Gastroesophageal sphincter (tissue), 3 donors: ENCODE measurements at regions not wholly inside any gene's neighbourhood (a gene's known extent, or its start where the extent isn't known, plus 50 kb on each side); places are given as distances from the start of the nearest gene placed in this dataset.

ENCODE experiments used
- EP300 ChIP-seq: sonication (generic); formaldehyde crosslinking; IDR thresholded peaks from one replicate; pipeline ENCODE4 v1.6.1; 2017; ENCODE audit warnings: antibody characterized with exemption, mild to moderate bottlenecking
- POLR2A ChIP-seq, 2 donors: fragments of 450-650 bp; IDR thresholded peaks; one replicate each; pipeline ENCODE4 v1.6.1; 2017; ENCODE audit warnings: antibody characterized with exemption in 2 of 2, mild to moderate bottlenecking in 2 of 2, moderate library complexity in 1 of 2
- TF ChIP-seq, protein P1 (sequence below), 4 experiments: fragments of 200-600 bp in 2 of 4; fragments of 450-650 bp in 2 of 4; sonication (generic) in 1 of 4; IDR thresholded peaks; one replicate each; pipeline ENCODE4 v1.5.1; 2017 to 2019; ENCODE audit warnings: antibody characterized with exemption in 4 of 4, mild to moderate bottlenecking in 2 of 4, moderate library complexity in 2 of 4

- TF ChIP-seq, protein P1, sequence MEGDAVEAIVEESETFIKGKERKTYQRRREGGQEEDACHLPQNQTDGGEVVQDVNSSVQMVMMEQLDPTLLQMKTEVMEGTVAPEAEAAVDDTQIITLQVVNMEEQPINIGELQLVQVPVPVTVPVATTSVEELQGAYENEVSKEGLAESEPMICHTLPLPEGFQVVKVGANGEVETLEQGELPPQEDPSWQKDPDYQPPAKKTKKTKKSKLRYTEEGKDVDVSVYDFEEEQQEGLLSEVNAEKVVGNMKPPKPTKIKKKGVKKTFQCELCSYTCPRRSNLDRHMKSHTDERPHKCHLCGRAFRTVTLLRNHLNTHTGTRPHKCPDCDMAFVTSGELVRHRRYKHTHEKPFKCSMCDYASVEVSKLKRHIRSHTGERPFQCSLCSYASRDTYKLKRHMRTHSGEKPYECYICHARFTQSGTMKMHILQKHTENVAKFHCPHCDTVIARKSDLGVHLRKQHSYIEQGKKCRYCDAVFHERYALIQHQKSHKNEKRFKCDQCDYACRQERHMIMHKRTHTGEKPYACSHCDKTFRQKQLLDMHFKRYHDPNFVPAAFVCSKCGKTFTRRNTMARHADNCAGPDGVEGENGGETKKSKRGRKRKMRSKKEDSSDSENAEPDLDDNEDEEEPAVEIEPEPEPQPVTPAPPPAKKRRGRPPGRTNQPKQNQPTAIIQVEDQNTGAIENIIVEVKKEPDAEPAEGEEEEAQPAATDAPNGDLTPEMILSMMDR (IDR thresholded peaks at IDR 0.05): no peak
- no peak for TF ChIP-seq POLR2A (IDR thresholded peaks at IDR 0.05)
- no peak for TF ChIP-seq EP300
Measured at GRCh38 chr12:70043490-70044138, 199.6 kb upstream of the CNOT2 start.
